ENCODE measurements at regions not wholly inside any gene's neighbourhood (a gene's known extent, or its start where the extent isn't known, plus 50 kb on each side); places are given as distances from the start of the nearest gene placed in this dataset.

DNA sequence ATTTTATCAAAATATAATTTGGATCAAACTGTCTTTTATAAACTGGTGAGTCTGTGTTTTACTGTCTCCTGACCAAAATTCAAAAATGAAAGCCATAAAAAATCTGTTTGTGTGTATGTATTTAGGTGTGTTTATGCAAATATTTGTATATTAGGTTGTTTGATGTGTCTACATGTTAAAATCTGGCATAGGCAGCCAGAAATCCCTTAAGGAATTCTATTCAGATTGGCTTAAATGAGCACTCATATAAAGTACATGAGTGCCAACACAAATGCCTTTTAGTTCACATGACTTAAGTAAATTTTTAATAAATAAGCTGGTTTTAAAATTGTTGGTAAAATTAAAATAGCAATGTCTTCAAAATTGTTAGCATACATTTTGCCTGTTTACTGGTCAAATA is 133.3 kb upstream of the GUCY1A2 start:
- H3K4me1 ChIP-seq: no peaks in the 10 kb centered on the region
- TF ChIP-seq, protein P1, sequence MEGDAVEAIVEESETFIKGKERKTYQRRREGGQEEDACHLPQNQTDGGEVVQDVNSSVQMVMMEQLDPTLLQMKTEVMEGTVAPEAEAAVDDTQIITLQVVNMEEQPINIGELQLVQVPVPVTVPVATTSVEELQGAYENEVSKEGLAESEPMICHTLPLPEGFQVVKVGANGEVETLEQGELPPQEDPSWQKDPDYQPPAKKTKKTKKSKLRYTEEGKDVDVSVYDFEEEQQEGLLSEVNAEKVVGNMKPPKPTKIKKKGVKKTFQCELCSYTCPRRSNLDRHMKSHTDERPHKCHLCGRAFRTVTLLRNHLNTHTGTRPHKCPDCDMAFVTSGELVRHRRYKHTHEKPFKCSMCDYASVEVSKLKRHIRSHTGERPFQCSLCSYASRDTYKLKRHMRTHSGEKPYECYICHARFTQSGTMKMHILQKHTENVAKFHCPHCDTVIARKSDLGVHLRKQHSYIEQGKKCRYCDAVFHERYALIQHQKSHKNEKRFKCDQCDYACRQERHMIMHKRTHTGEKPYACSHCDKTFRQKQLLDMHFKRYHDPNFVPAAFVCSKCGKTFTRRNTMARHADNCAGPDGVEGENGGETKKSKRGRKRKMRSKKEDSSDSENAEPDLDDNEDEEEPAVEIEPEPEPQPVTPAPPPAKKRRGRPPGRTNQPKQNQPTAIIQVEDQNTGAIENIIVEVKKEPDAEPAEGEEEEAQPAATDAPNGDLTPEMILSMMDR (IDR thresholded peaks at IDR 0.05; ENCODE audit: low read depth, low read length): no peak
- no peaks in the 10 kb centered on the region for H3K27me3 ChIP-seq
- H3K9me3 ChIP-seq: no peaks in the 10 kb centered on the region
- H3K4me3 ChIP-seq (ENCODE audit: low read depth, low read length): no peak overlapping the region
- H3K36me3 ChIP-seq: no peaks in the 10 kb centered on the region
- DNase-seq: no peak

DNA sequence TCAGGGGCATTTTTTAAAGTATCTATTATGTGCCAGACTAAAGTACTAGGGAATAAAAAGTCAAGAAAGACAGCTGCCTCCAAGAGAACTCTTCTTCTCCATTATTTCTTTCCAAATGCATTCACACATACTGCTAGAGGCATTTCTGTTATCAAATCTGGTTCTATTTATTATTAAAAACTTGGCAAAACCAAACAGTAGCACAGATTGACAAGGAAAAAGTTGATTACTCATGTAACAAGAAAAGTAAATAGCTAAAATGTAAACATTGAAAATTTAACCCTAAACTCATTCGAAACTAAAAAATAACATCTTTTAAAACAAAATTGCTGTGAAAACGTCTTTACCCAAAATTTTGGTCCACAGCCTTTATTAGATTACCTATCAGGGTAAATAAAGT is 132.9 kb upstream of the GUCY1A2 start:
- DNase-seq: no peak
- Histone ChIP-seq H3K27me3 (no peaks in the 10 kb centered on the region), H3K36me3 (no peaks in the 10 kb centered on the region), H3K4me1 (no peaks in the 10 kb centered on the region), H3K4me3 (ENCODE audit: low read depth, low read length) (no peak overlapping the region), H3K9me3 (no peaks in the 10 kb centered on the region)
- TF ChIP-seq, protein P1 (IDR thresholded peaks at IDR 0.05; ENCODE audit: low read depth, low read length): no peak

DNA sequence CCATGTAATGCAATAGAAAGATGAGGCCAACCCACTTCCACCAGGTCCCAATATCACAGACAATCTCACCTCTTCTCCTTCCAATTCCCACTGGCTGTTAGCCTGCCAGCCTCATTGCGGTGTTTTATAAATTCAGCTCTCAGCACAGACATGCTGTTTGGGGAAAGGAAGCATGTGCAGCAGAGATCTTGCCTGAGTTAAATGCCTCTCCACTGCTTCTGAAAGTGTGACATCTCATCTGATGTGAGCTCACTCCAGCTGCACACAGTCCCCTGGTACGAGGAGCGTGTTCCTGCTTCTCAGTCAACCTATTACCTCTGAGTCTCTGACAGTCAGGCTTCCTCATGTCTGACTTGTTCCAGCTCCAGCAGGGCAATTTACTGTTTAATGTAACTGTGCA is 122.7 kb upstream of the GUCY1A2 start:
- Histone ChIP-seq H3K9me3 (no peaks in the 10 kb centered on the region), H3K36me3 (no peaks in the 10 kb centered on the region), H3K4me3 (ENCODE audit: low read depth, low read length) (no peak overlapping the region), H3K27me3 (no peaks in the 10 kb centered on the region), H3K4me1 (no peaks in the 10 kb centered on the region)
- TF ChIP-seq, protein P1 (IDR thresholded peaks at IDR 0.05; ENCODE audit: low read depth, low read length): no peak
- DNase-seq: no peak

DNA sequence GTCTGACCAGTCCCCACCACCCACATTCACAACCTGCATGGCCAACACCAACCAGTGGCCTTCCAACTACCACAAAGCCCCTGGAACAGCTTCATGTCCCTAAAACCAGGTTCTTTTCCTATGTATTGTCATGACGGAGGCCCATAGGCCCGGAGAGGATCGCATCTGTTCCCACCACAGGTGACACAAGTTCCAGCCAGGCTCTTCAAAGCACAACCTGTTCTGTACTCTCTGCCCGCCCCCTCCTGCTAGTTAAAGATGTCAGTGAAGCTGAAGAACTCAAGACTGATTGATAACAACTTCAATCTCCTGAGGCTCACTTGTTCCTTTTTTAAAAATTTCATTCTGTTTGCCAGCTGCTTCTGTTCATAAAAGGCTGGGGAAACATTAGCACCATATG is 121.1 kb upstream of the GUCY1A2 start:
- Histone ChIP-seq H3K36me3 (no peaks in the 10 kb centered on the region), H3K9me3 (no peaks in the 10 kb centered on the region), H3K27me3 (no peaks in the 10 kb centered on the region), H3K4me1 (no peaks in the 10 kb centered on the region), H3K4me3 (ENCODE audit: low read depth, low read length) (no peak overlapping the region)
- TF ChIP-seq, protein P1 (IDR thresholded peaks at IDR 0.05; ENCODE audit: low read depth, low read length): no peak
- no peak for DNase-seq

DNA sequence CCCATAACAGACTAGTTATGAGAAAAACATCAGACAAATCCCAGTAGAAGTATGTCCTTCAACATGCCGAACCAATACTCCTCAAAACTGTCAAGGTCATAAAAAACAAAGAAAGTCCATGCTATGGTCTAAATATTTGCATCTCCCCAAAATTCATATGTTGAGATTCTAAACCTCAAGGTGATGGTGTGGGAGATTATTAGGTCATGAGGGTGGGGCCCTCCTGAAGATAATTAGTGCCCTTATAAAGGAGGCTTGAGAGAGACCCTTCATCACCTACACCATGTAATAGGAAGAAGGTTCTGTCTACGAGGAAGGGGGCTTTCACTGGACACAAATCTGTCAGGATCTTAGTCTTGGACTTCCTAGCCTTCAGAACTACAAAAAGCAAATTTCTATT is 118.6 kb upstream of the GUCY1A2 start:
- no peaks in the 10 kb centered on the region for H3K36me3 ChIP-seq
- TF ChIP-seq, protein P1 (IDR thresholded peaks at IDR 0.05; ENCODE audit: low read depth, low read length): no peak
- no peak for DNase-seq
- H3K9me3 ChIP-seq: no peaks in the 10 kb centered on the region
- no peak overlapping the region for H3K4me3 ChIP-seq (ENCODE audit: low read depth, low read length)
- H3K4me1 ChIP-seq: no peaks in the 10 kb centered on the region
- H3K27me3 ChIP-seq: no peaks in the 10 kb centered on the region

DNA sequence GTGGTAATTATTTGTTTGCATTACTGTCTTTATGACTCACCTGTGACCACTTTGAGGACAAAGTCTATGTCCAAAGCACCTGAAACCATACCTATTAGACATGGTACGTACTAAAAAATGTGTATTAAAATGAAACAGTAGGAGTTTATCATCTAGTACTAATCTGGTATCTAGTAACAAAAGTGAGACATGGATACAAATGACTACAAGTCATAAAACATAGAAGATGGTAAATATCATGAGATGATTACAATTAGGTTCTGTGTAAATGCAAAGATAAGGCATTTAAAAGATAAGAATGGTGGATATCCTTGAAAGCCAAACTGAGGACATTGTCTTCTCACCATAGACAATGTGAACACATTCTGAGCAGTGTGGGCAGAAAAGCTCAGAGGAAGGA is 113.5 kb upstream of the GUCY1A2 start:
- Histone ChIP-seq H3K36me3 (no peaks in the 10 kb centered on the region), H3K9me3 (no peaks in the 10 kb centered on the region), H3K4me3 (ENCODE audit: low read depth, low read length) (no peak overlapping the region), H3K4me1 (no peaks in the 10 kb centered on the region), H3K27me3 (no peaks in the 10 kb centered on the region)
- TF ChIP-seq, protein P1 (IDR thresholded peaks at IDR 0.05; ENCODE audit: low read depth, low read length): no peak
- no peak for DNase-seq
